ENCODE measurements at regions not wholly inside any gene's neighbourhood (a gene's known extent, or its start where the extent isn't known, plus 50 kb on each side); places are given as distances from the start of the nearest gene placed in this dataset.

- TF ChIP-seq CTCF (IDR thresholded peaks at IDR 0.05) (no peak), POLR2A (IDR thresholded peaks at IDR 0.05) (no peak)
Observed at GRCh38 chrX:118212817-118213183, 96.2 kb upstream of the KLHL13 start.

Data from right lobe of liver (tissue), 4 donors.